ES-I3 (cell line): ENCODE measurements at regions not wholly inside any gene's neighbourhood (a gene's known extent, or its start where the extent isn't known, plus 50 kb on each side); places are given as distances from the start of the nearest gene placed in this dataset.

Source experiments
- H3K36me3 ChIP-seq: 2 replicates; pipeline ENCODE4 v1.6.1; 2013; ENCODE audit warnings: mild to moderate bottlenecking, low read length, control low read depth, moderate library complexity; ENCODE audit not compliant: insufficient read depth
- H3K4me1 ChIP-seq: 2 replicates; pipeline ENCODE4 v1.6.1; 2013; ENCODE audit warnings: mild to moderate bottlenecking, control low read depth, low read length; ENCODE audit not compliant: insufficient read depth
- H3K9ac ChIP-seq: 2 replicates; pipeline ENCODE4 v1.6.1; 2013; ENCODE audit warnings: low read depth, mild to moderate bottlenecking, low read length, moderate library complexity
- H3K9me3 ChIP-seq: 2 replicates; pipeline ENCODE4 v1.6.1; 2013; ENCODE audit warnings: mild to moderate bottlenecking, low read length, moderate library complexity; ENCODE audit not compliant: control insufficient read depth, insufficient read depth

- peaks cover 3% of the 10 kb centered on the region; the same call in 1 of the 2 replicates for H3K4me1 ChIP-seq
- no peak overlapping the region for H3K9ac ChIP-seq
- no peaks in the 10 kb centered on the region for H3K36me3 ChIP-seq
- no peaks in the 10 kb centered on the region for H3K9me3 ChIP-seq
Measured at GRCh38 chr1:177600321-177600720, 369.5 kb downstream of the SEC16B start.

- no peaks in the 10 kb centered on the region for H3K9me3 ChIP-seq
- H3K4me1 ChIP-seq: peaks cover 3% of the 10 kb centered on the region; the same call in 1 of the 2 replicates
- no peaks in the 10 kb centered on the region for H3K36me3 ChIP-seq
- H3K9ac ChIP-seq: no peak overlapping the region
Measured at GRCh38 chr1:177597393-177597792, 372.5 kb downstream of the SEC16B start.

- Histone ChIP-seq H3K9me3 (no peaks in the 10 kb centered on the region), H3K4me1 (peaks cover 3% of the 10 kb centered on the region; the same call in 1 of the 2 replicates), H3K36me3 (no peaks in the 10 kb centered on the region), H3K9ac (no peak overlapping the region)
Measured at GRCh38 chr1:177596485-177596884, 373.4 kb downstream of the SEC16B start.

- H3K36me3 ChIP-seq: no peaks in the 10 kb centered on the region
- no peaks in the 10 kb centered on the region for H3K9me3 ChIP-seq
- H3K9ac ChIP-seq: no peak overlapping the region
- H3K4me1 ChIP-seq: no peaks in the 10 kb centered on the region
Measured at GRCh38 chr1:177593105-177593504, 376.8 kb downstream of the SEC16B start.

GRCh38 chr1:177592624-177593023 is 377.2 kb downstream of the SEC16B start:
- no peak overlapping the region for H3K9ac ChIP-seq
- H3K9me3 ChIP-seq: no peaks in the 10 kb centered on the region
- H3K36me3 ChIP-seq: no peaks in the 10 kb centered on the region
- no peaks in the 10 kb centered on the region for H3K4me1 ChIP-seq

GRCh38 chr1:177591155-177591554 is 378.7 kb downstream of the SEC16B start:
- Histone ChIP-seq H3K9ac (no peak overlapping the region), H3K36me3 (no peaks in the 10 kb centered on the region), H3K9me3 (no peaks in the 10 kb centered on the region), H3K4me1 (no peaks in the 10 kb centered on the region)

GRCh38 chr1:177589166-177589565 is 380.7 kb downstream of the SEC16B start:
- Histone ChIP-seq H3K9ac (no peak overlapping the region; the same call in 1 of the 2 replicates), H3K4me1 (no peaks in the 10 kb centered on the region), H3K36me3 (no peaks in the 10 kb centered on the region), H3K9me3 (no peaks in the 10 kb centered on the region)

- Histone ChIP-seq H3K9me3 (no peaks in the 10 kb centered on the region), H3K9ac (no peak overlapping the region), H3K36me3 (no peaks in the 10 kb centered on the region), H3K4me1 (no peaks in the 10 kb centered on the region)
Measured at GRCh38 chr1:177586429-177586828, 383.4 kb downstream of the SEC16B start.

- Histone ChIP-seq H3K36me3 (no peaks in the 10 kb centered on the region), H3K4me1 (no peaks in the 10 kb centered on the region), H3K9me3 (no peaks in the 10 kb centered on the region), H3K9ac (no peak overlapping the region)
Measured at GRCh38 chr1:177585302-177586220, 384.3 kb downstream of the SEC16B start.

- H3K9ac ChIP-seq: no peak overlapping the region
- no peaks in the 10 kb centered on the region for H3K9me3 ChIP-seq
- no peaks in the 10 kb centered on the region for H3K36me3 ChIP-seq
- no peaks in the 10 kb centered on the region for H3K4me1 ChIP-seq
Measured at GRCh38 chr1:177573901-177574300, 396.0 kb downstream of the SEC16B start.

- no peaks in the 10 kb centered on the region for H3K4me1 ChIP-seq
- no peak overlapping the region for H3K9ac ChIP-seq
- no peaks in the 10 kb centered on the region for H3K36me3 ChIP-seq
- no peaks in the 10 kb centered on the region for H3K9me3 ChIP-seq
Measured at GRCh38 chr1:177571485-177572076, 398.3 kb downstream of the SEC16B start.

GRCh38 chr1:177571076-177571475 is 398.8 kb downstream of the SEC16B start:
- no peaks in the 10 kb centered on the region for H3K4me1 ChIP-seq
- H3K36me3 ChIP-seq: no peaks in the 10 kb centered on the region
- H3K9me3 ChIP-seq: no peaks in the 10 kb centered on the region
- no peak overlapping the region for H3K9ac ChIP-seq

GRCh38 chr1:177569476-177569875 is 398.7 kb downstream of the BRINP2 start:
- no peak overlapping the region for H3K9ac ChIP-seq
- no peaks in the 10 kb centered on the region for H3K9me3 ChIP-seq
- H3K4me1 ChIP-seq: no peaks in the 10 kb centered on the region
- no peaks in the 10 kb centered on the region for H3K36me3 ChIP-seq

GRCh38 chr1:177568622-177569021 is 397.9 kb downstream of the BRINP2 start:
- Histone ChIP-seq H3K36me3 (no peaks in the 10 kb centered on the region), H3K9ac (no peak overlapping the region), H3K9me3 (no peaks in the 10 kb centered on the region), H3K4me1 (no peaks in the 10 kb centered on the region)

GRCh38 chr1:177567393-177567792 is 396.6 kb downstream of the BRINP2 start:
- Histone ChIP-seq H3K4me1 (no peaks in the 10 kb centered on the region), H3K36me3 (no peaks in the 10 kb centered on the region), H3K9me3 (no peaks in the 10 kb centered on the region), H3K9ac (no peak overlapping the region)
